ENCODE measurements at regions not wholly inside any gene's neighbourhood (a gene's known extent, or its start where the extent isn't known, plus 50 kb on each side); places are given as distances from the start of the nearest gene placed in this dataset.

GRCh38 chr18:57218281-57218680, 71.4 kb downstream of the BOD1L2 start:
- no peaks in the 10 kb centered on the region for H3K36me3 ChIP-seq (ENCODE audit: control insufficient read depth in 1 of 2, insufficient read depth in 2 of 2, low read length in 2 of 2)
- H3K4me3 ChIP-seq (ENCODE audit: low read depth in 1 of 2, low read length in 2 of 2), result no peak overlapping the region
- no peaks in the 10 kb centered on the region for H3K4me1 ChIP-seq (ENCODE audit: control insufficient read depth in 1 of 2, insufficient read depth in 2 of 2, low read length in 2 of 2)
- H3K27me3 ChIP-seq (ENCODE audit: low read depth, low read length), result no peaks in the 10 kb centered on the region
- H3K27ac ChIP-seq (ENCODE audit: low read length), result no peak overlapping the region
- no peaks in the 10 kb centered on the region for H3K9me3 ChIP-seq (ENCODE audit: control insufficient read depth in 1 of 2, low read length in 2 of 2)

DNA sequence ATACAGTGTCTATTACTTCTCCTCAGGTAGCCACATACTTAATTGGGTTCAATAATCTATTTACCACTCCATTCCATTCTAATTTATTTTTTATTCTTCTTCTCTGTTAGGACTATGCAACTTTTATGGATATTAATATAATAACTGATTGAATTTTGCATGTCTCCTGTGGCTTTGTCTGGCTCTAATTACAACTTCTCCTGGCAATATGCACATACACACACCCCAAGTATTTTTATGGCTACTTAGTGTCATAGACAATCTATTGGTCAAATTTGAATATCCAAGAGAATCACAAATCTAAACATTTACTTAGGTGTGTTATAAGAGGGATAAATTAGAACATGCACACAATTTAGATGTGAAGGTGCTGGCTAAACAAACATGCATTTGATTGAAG, 73.1 kb downstream of the BOD1L2 start:
- no peak overlapping the region for H3K27ac ChIP-seq (ENCODE audit: low read length)
- H3K27me3 ChIP-seq (ENCODE audit: low read depth, low read length), result no peaks in the 10 kb centered on the region
- no peaks in the 10 kb centered on the region for H3K36me3 ChIP-seq (ENCODE audit: control insufficient read depth in 1 of 2, insufficient read depth in 2 of 2, low read length in 2 of 2)
- no peaks in the 10 kb centered on the region for H3K4me1 ChIP-seq (ENCODE audit: control insufficient read depth in 1 of 2, insufficient read depth in 2 of 2, low read length in 2 of 2)
- H3K4me3 ChIP-seq (ENCODE audit: low read depth in 1 of 2, low read length in 2 of 2), result no peak overlapping the region
- no peaks in the 10 kb centered on the region for H3K9me3 ChIP-seq (ENCODE audit: control insufficient read depth in 1 of 2, low read length in 2 of 2)

DNA sequence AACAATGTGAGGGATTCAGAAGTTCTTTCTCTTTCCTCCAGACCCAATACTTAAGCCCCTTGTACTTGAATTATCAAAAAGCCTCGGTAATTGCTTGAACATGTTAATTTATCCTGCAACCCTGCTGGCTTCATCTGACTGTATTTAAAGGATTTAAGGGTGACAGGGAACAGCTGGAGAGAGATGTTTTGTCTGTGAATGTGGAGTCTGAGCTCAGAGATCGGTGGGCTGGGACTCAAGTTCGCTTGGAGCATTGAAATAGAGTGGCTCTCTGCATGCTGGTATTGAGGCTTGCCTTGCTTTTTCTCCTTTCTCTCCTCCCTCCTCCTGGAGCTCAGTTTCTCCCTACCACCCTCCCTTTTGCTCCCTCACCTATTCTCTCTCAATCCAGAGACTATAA, 73.6 kb downstream of the BOD1L2 start:
- no peaks in the 10 kb centered on the region for H3K27me3 ChIP-seq (ENCODE audit: low read depth, low read length)
- H3K36me3 ChIP-seq (ENCODE audit: control insufficient read depth in 1 of 2, insufficient read depth in 2 of 2, low read length in 2 of 2), result no peaks in the 10 kb centered on the region
- no peak overlapping the region for H3K27ac ChIP-seq (ENCODE audit: low read length)
- no peak overlapping the region for H3K4me3 ChIP-seq (ENCODE audit: low read depth in 1 of 2, low read length in 2 of 2)
- no peaks in the 10 kb centered on the region for H3K9me3 ChIP-seq (ENCODE audit: control insufficient read depth in 1 of 2, low read length in 2 of 2)
- H3K4me1 ChIP-seq (ENCODE audit: control insufficient read depth in 1 of 2, insufficient read depth in 2 of 2, low read length in 2 of 2), result no peaks in the 10 kb centered on the region

GRCh38 chr18:57220930-57221483, 74.1 kb downstream of the BOD1L2 start:
- Histone ChIP-seq H3K9me3 (ENCODE audit: control insufficient read depth in 1 of 2, low read length in 2 of 2) (no peaks in the 10 kb centered on the region), H3K27ac (ENCODE audit: low read length) (no peak overlapping the region), H3K4me1 (ENCODE audit: control insufficient read depth in 1 of 2, insufficient read depth in 2 of 2, low read length in 2 of 2) (no peaks in the 10 kb centered on the region), H3K4me3 (ENCODE audit: low read depth in 1 of 2, low read length in 2 of 2) (no peak overlapping the region), H3K27me3 (ENCODE audit: low read depth, low read length) (no peaks in the 10 kb centered on the region), H3K36me3 (ENCODE audit: control insufficient read depth in 1 of 2, insufficient read depth in 2 of 2, low read length in 2 of 2) (no peaks in the 10 kb centered on the region)

- H3K27me3 ChIP-seq (ENCODE audit: low read depth, low read length), result no peaks in the 10 kb centered on the region
- H3K36me3 ChIP-seq (ENCODE audit: control insufficient read depth in 1 of 2, insufficient read depth in 2 of 2, low read length in 2 of 2), result no peaks in the 10 kb centered on the region
- no peaks in the 10 kb centered on the region for H3K9me3 ChIP-seq (ENCODE audit: control insufficient read depth in 1 of 2, low read length in 2 of 2)
- no peak overlapping the region for H3K4me3 ChIP-seq (ENCODE audit: low read depth in 1 of 2, low read length in 2 of 2)
- H3K4me1 ChIP-seq (ENCODE audit: control insufficient read depth in 1 of 2, insufficient read depth in 2 of 2, low read length in 2 of 2), result no peaks in the 10 kb centered on the region
- H3K27ac ChIP-seq (ENCODE audit: low read length), result no peak overlapping the region
These were observed 76.4 kb downstream of the BOD1L2 start for GRCh38 chr18:57223144-57223870.

DNA sequence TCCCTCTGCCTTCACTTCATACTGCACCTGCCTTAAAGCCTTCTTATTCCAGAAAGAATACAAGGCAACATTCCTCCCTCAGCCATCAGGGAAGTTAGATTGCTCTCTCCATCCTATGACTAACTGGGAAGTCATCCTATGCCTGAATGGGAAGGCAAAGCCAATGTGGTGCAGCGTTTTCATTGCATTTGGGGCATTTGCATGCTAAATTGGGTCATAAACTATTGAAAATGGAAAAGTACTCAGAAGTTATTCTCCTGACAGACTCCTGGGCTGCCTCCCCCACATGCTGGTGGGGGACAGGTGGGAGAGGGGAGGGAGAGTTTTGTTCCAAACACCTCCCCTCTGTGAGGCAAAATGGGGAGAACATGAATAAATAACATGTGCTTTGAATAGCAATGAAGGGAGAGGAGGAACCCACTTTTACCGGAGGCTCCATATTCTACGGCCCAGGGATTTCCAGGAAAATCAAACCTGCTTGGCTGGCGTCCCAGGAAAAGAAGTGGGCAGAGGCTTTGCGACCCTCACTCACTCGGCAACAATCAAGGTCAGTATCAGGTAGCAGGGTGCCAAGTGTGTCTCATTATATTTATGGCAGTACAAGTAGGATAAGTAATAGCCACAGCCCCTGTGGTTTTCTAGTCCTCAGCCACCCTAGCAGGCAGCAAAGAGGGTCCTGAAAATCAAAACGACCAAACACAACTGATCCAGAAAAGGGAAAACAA, 84.1 kb downstream of the BOD1L2 start:
- Histone ChIP-seq H3K36me3 (ENCODE audit: control insufficient read depth in 1 of 2, insufficient read depth in 2 of 2, low read length in 2 of 2) (no peaks in the 10 kb centered on the region), H3K9me3 (ENCODE audit: control insufficient read depth in 1 of 2, low read length in 2 of 2) (no peaks in the 10 kb centered on the region), H3K27ac (ENCODE audit: low read length) (no peak overlapping the region), H3K4me1 (ENCODE audit: control insufficient read depth in 1 of 2, insufficient read depth in 2 of 2, low read length in 2 of 2) (no peaks in the 10 kb centered on the region), H3K27me3 (ENCODE audit: low read depth, low read length) (no peaks in the 10 kb centered on the region), H3K4me3 (ENCODE audit: low read depth in 1 of 2, low read length in 2 of 2) (no peak overlapping the region)

- no peaks in the 10 kb centered on the region for H3K4me1 ChIP-seq (ENCODE audit: control insufficient read depth in 1 of 2, insufficient read depth in 2 of 2, low read length in 2 of 2)
- H3K9me3 ChIP-seq (ENCODE audit: control insufficient read depth in 1 of 2, low read length in 2 of 2), result no peaks in the 10 kb centered on the region
- no peak overlapping the region for H3K27ac ChIP-seq (ENCODE audit: low read length)
- no peaks in the 10 kb centered on the region for H3K27me3 ChIP-seq (ENCODE audit: low read depth, low read length)
- no peak overlapping the region for H3K4me3 ChIP-seq (ENCODE audit: low read depth in 1 of 2, low read length in 2 of 2)
- H3K36me3 ChIP-seq (ENCODE audit: control insufficient read depth in 1 of 2, insufficient read depth in 2 of 2, low read length in 2 of 2), result no peaks in the 10 kb centered on the region
These were observed 85.0 kb downstream of the BOD1L2 start for GRCh38 chr18:57231864-57232263.

- no peaks in the 10 kb centered on the region for H3K4me1 ChIP-seq (ENCODE audit: control insufficient read depth in 1 of 2, insufficient read depth in 2 of 2, low read length in 2 of 2)
- H3K27me3 ChIP-seq (ENCODE audit: low read depth, low read length), result no peaks in the 10 kb centered on the region
- H3K9me3 ChIP-seq (ENCODE audit: control insufficient read depth in 1 of 2, low read length in 2 of 2), result no peaks in the 10 kb centered on the region
- no peak overlapping the region for H3K4me3 ChIP-seq (ENCODE audit: low read depth in 1 of 2, low read length in 2 of 2)
- H3K36me3 ChIP-seq (ENCODE audit: control insufficient read depth in 1 of 2, insufficient read depth in 2 of 2, low read length in 2 of 2), result no peaks in the 10 kb centered on the region
- H3K27ac ChIP-seq (ENCODE audit: low read length), result no peak overlapping the region
These were observed 87.5 kb downstream of the BOD1L2 start for GRCh38 chr18:57234346-57234745.

DNA sequence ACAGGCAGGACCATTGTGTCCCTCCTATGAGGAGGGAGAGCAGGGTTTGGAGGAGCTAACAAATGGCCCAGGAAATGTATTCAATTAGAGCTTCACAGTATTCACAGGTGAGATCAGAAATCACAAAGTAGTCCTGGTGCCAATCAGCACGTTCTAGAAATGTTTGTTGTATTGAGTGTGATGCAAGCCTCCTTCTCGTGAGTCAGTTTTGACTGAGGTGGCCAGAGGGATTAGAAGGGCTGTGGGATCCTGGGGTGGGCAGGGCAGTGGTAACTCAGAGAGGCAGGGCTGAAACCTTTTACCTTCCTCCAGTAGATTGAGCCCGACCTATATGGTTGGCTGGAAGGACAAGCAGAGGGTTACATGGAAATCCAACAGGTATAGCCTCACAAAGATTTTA, 95.0 kb downstream of the BOD1L2 start:
- Histone ChIP-seq H3K27me3 (ENCODE audit: low read depth, low read length) (no peaks in the 10 kb centered on the region), H3K4me1 (ENCODE audit: control insufficient read depth in 1 of 2, insufficient read depth in 2 of 2, low read length in 2 of 2) (no peaks in the 10 kb centered on the region), H3K27ac (ENCODE audit: low read length) (no peak overlapping the region), H3K9me3 (ENCODE audit: control insufficient read depth in 1 of 2, low read length in 2 of 2) (no peaks in the 10 kb centered on the region), H3K4me3 (ENCODE audit: low read depth in 1 of 2, low read length in 2 of 2) (no peak overlapping the region), H3K36me3 (ENCODE audit: control insufficient read depth in 1 of 2, insufficient read depth in 2 of 2, low read length in 2 of 2) (no peaks in the 10 kb centered on the region)

GRCh38 chr18:57242285-57242684, 95.4 kb downstream of the BOD1L2 start:
- Histone ChIP-seq H3K4me1 (ENCODE audit: control insufficient read depth in 1 of 2, insufficient read depth in 2 of 2, low read length in 2 of 2) (no peaks in the 10 kb centered on the region), H3K36me3 (ENCODE audit: control insufficient read depth in 1 of 2, insufficient read depth in 2 of 2, low read length in 2 of 2) (no peaks in the 10 kb centered on the region), H3K4me3 (ENCODE audit: low read depth in 1 of 2, low read length in 2 of 2) (no peak overlapping the region), H3K27me3 (ENCODE audit: low read depth, low read length) (no peaks in the 10 kb centered on the region), H3K27ac (ENCODE audit: low read length) (no peak overlapping the region), H3K9me3 (ENCODE audit: control insufficient read depth in 1 of 2, low read length in 2 of 2) (no peaks in the 10 kb centered on the region)

GRCh38 chr18:57243624-57244179, 96.8 kb downstream of the BOD1L2 start:
- H3K27ac ChIP-seq (ENCODE audit: low read length), result no peak overlapping the region
- H3K36me3 ChIP-seq (ENCODE audit: control insufficient read depth in 1 of 2, insufficient read depth in 2 of 2, low read length in 2 of 2), result no peaks in the 10 kb centered on the region
- no peaks in the 10 kb centered on the region for H3K27me3 ChIP-seq (ENCODE audit: low read depth, low read length)
- H3K4me3 ChIP-seq (ENCODE audit: low read depth in 1 of 2, low read length in 2 of 2), result no peak overlapping the region
- H3K4me1 ChIP-seq (ENCODE audit: control insufficient read depth in 1 of 2, insufficient read depth in 2 of 2, low read length in 2 of 2), result no peaks in the 10 kb centered on the region
- H3K9me3 ChIP-seq (ENCODE audit: control insufficient read depth in 1 of 2, low read length in 2 of 2), result no peaks in the 10 kb centered on the region
